ENCODE measurements at regions not wholly inside any gene's neighbourhood (a gene's known extent, or its start where the extent isn't known, plus 50 kb on each side); places are given as distances from the start of the nearest gene placed in this dataset.
A peak's percentile ranks its signal among the peaks of the same experiment; 100 is the strongest.
"Not testable (repeated sequence)": the region's sequence is repeated elsewhere in the genome, so short reads cannot be mapped to it uniquely, and the experiment has no call there.

- DNase-seq (ENCODE audit: low spot score), result no peak
- no peak for ATAC-seq (ENCODE audit: low read depth)
Observed at GRCh38 chr12:11497995-11498394, 102.6 kb upstream of the PRB2 start.

DNA sequence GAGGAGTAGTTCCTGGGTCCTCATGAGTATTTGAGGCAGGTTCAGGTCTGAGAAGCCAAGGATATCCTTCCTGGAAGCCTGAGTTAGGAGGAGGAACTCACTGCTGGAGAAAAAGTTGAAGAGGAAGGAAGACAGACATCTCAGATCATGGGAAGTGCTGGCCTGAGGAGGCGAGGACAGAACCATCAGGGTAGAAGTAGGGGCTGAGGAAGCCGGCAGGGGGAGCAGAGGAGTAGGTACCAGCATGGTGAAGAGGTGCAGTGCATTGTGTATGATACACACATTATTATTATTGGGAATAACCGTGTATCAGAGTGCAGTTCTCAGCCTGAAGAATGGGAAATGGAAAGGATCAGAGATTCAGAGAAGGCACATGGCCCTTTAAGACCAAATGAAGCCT lies 103.2 kb upstream of the PRB2 start:
- H3K4me1 ChIP-seq (ENCODE audit: insufficient read depth, poor library complexity, severe bottlenecking); H3K36me3 ChIP-seq (ENCODE audit: low read depth); H3K27me3 ChIP-seq (ENCODE audit: insufficient read depth, poor library complexity, severe bottlenecking); H3K9me3 ChIP-seq (ENCODE audit: severe bottlenecking); DNase-seq (ENCODE audit: low spot score); H3K4me3 ChIP-seq (ENCODE audit: severe bottlenecking); ATAC-seq (ENCODE audit: low read depth); H3K27ac ChIP-seq (ENCODE audit: poor library complexity, severe bottlenecking): not testable (repeated sequence)

More at GRCh38 chr12:11497995-11498394, 102.6 kb upstream of the PRB2 start:
- Histone ChIP-seq H3K27ac (ENCODE audit: poor library complexity, severe bottlenecking) (no peak overlapping the region), H3K36me3 (ENCODE audit: low read depth) (no peaks in the 10 kb centered on the region), H3K4me3 (ENCODE audit: severe bottlenecking) (no peak overlapping the region), H3K27me3 (ENCODE audit: insufficient read depth, poor library complexity, severe bottlenecking) (peaks cover 3% of the 10 kb centered on the region), H3K4me1 (ENCODE audit: insufficient read depth, poor library complexity, severe bottlenecking) (no peaks in the 10 kb centered on the region), H3K9me3 (ENCODE audit: severe bottlenecking) (no peaks in the 10 kb centered on the region)
- no peak for TF ChIP-seq CTCF (IDR thresholded peaks at IDR 0.05; ENCODE audit: poor library complexity, severe bottlenecking)

- H3K4me1 ChIP-seq (ENCODE audit: insufficient read depth, poor library complexity, severe bottlenecking), result no peaks in the 10 kb centered on the region
- no peak for TF ChIP-seq CTCF (IDR thresholded peaks at IDR 0.05; ENCODE audit: poor library complexity, severe bottlenecking)
- ATAC-seq (ENCODE audit: low read depth), result no peak
- H3K9me3 ChIP-seq (ENCODE audit: severe bottlenecking), result no peaks in the 10 kb centered on the region
- no peak overlapping the region for H3K27ac ChIP-seq (ENCODE audit: poor library complexity, severe bottlenecking)
- H3K4me3 ChIP-seq (ENCODE audit: severe bottlenecking), result no peak overlapping the region
- no peaks in the 10 kb centered on the region for H3K36me3 ChIP-seq (ENCODE audit: low read depth)
- peaks cover 3% of the 10 kb centered on the region for H3K27me3 ChIP-seq (ENCODE audit: insufficient read depth, poor library complexity, severe bottlenecking)
- DNase-seq (ENCODE audit: low spot score), result no peak
Observed at GRCh38 chr12:11499806-11500187, 104.4 kb upstream of the PRB2 start.

DNA sequence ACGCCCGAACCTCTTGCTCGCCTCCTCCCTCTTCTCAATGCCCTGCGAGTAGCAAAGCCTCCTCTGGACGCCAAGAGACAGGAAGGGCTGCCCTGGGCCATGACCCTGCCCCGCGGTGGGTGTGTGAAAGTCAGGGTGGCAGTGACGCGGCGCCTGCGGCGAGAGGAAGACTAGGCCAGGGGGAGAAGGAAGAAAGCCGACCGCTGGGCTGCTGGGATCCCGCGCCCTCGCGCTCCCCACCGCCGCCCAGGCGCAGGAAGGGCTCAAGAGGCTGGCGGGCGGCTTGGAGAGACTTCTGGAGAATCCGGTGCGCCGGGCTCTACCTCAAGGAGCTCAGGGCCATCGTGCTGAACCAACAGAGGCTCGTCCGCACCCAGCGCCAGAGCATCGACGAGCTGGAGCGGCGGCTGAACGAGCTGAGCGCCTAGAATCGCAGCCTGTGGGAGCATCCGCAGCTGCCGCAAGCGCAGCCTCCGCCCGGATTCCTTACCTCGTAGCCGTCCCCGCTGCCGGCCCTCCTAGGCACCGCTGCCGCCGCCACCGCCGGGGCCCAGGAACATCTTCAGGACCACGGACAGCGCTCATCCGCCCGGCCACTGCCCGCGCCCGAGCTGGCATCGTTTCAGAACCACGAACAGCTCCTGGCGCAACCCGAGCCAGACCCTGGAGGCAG lies 105.0 kb upstream of the PRB2 start:
- peak; percentile 91 for ATAC-seq (ENCODE audit: low read depth)

DNA sequence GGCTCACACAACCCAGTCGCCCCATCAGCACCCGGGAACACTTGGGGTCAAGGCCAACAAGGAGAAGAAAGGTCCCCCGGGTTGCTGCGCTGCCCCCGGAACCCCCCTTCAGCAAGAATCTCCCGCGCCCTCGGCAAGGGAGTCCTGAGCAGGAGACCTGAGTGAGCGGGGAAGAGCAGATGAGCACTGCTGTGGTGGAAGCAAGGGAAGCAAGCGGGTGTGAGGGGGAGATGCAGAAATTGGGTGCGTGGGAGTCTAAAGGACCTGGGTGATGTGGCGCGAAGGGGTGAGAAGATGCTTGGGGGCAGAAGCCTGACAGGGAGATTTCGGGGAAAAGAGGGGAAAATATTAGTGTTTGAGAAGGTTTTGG lies 105.5 kb upstream of the PRB2 start:
- no peak overlapping the region for H3K27ac ChIP-seq (ENCODE audit: poor library complexity, severe bottlenecking)
- no peak for TF ChIP-seq CTCF (IDR thresholded peaks at IDR 0.05; ENCODE audit: poor library complexity, severe bottlenecking)
- DNase-seq (ENCODE audit: low spot score), result no peak
- no peaks in the 10 kb centered on the region for H3K36me3 ChIP-seq (ENCODE audit: low read depth)
- H3K4me3 ChIP-seq (ENCODE audit: severe bottlenecking), result no peak overlapping the region
- H3K4me1 ChIP-seq (ENCODE audit: insufficient read depth, poor library complexity, severe bottlenecking), result no peaks in the 10 kb centered on the region
- peaks cover 3% of the 10 kb centered on the region for H3K27me3 ChIP-seq (ENCODE audit: insufficient read depth, poor library complexity, severe bottlenecking)
- no peaks in the 10 kb centered on the region for H3K9me3 ChIP-seq (ENCODE audit: severe bottlenecking)
- peak; percentile 27; the same call in 1 of the 3 replicates for ATAC-seq (ENCODE audit: low read depth)

More for the DNA sequence above, 105.0 kb upstream of the PRB2 start:
- TF ChIP-seq CTCF (IDR thresholded peaks at IDR 0.05; ENCODE audit: poor library complexity, severe bottlenecking), result no peak
- Histone ChIP-seq H3K4me1 (ENCODE audit: insufficient read depth, poor library complexity, severe bottlenecking) (no peaks in the 10 kb centered on the region), H3K27ac (ENCODE audit: poor library complexity, severe bottlenecking) (no peak overlapping the region), H3K27me3 (ENCODE audit: insufficient read depth, poor library complexity, severe bottlenecking) (peaks cover 3% of the 10 kb centered on the region), H3K9me3 (ENCODE audit: severe bottlenecking) (no peaks in the 10 kb centered on the region), H3K36me3 (ENCODE audit: low read depth) (no peaks in the 10 kb centered on the region), H3K4me3 (ENCODE audit: severe bottlenecking) (no peak overlapping the region)
- peak; percentile 67 for DNase-seq (ENCODE audit: low spot score)
